ENCODE measurements at regions not wholly inside any gene's neighbourhood (a gene's known extent, or its start where the extent isn't known, plus 50 kb on each side); places are given as distances from the start of the nearest gene placed in this dataset.

DNA sequence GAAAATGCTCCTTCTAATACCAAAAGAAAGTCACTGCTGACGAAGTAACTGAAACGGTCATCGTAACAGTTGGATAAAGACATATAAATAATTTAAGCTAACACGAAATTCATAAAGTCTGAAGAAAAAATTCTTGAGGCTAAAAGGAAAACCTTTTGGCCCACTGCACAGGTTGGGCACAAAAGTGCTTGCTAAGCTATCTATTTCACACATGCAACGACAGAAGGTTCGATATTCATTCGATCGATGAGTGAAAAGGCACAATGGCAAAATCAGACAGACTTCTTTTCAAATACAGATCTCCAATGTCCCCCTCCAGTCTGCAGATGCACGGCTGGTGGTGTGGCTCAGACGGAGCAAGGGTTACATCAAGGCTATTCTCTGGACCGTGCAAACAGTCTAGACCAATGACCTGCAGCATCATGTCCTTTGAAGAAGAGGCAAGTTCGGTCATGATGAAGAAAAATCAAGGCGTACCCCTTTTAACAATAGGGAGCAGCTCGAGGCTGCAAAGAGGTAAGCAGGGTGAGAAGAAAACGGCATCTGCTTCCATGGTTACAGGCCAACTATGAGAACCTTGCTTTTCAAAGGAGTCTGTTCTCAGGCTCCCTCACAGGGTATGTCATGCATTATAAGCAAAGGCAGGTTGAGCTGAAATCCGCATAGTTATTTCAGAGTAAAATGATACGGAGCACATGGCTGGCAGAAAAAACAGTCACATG lies 579.6 kb downstream of the USP25 start:
- Mint-ChIP-seq H3K27ac (no peak overlapping the region), H3K4me3 (no peak overlapping the region), H3K27me3 (no peaks in the 10 kb centered on the region), H3K36me3 (no peaks in the 10 kb centered on the region), H3K9me3 (no peaks in the 10 kb centered on the region), H3K4me1 (peaks cover 0 to 1% (median 0%) of the 10 kb centered on the region in 3 donors)

DNA sequence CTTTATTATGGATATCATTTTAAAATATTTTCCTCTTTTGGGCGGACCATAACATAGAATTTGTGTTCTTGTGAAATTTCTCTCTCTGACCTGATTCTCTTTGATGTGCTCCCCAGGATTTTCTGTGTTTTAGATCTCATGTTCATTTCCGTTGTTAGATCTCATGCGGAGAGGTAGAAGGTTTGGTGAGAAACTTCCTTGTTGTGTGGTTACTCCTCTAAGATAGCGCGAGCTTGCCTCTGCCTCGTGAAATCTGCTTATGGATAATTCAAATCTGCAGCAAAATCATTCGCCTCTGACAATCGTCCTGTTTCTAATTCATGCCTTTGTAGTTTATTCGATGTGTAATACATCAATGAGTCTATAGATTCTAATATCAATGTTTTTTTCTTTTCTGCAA lies 580.4 kb downstream of the USP25 start:
- no peaks in the 10 kb centered on the region for H3K27me3 Mint-ChIP-seq
- H3K27ac Mint-ChIP-seq = no peak overlapping the region
- H3K4me1 Mint-ChIP-seq = peaks cover 0 to 1% (median 0%) of the 10 kb centered on the region in 3 donors
- H3K9me3 Mint-ChIP-seq = no peaks in the 10 kb centered on the region
- H3K36me3 Mint-ChIP-seq = no peaks in the 10 kb centered on the region
- H3K4me3 Mint-ChIP-seq = no peak overlapping the region

DNA sequence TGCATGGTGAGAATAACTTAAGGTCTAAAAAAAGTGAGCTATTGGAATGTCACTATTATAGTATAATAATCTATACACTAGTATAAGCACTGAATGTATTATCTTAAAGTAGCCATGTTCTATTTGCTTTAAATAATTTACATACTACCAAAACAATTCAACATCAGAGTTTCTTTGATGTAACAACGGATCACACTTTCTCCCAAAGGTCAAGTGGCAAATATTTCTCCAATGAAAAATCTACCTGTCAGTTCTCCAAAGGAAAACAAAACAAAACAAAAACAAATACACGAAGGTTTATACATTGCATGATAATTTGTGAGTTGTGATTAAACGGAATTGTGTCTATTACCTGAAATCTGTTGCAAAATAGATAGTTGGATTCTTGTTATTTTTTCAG lies 581.4 kb downstream of the USP25 start:
- no peaks in the 10 kb centered on the region for H3K4me1 Mint-ChIP-seq
- H3K36me3 Mint-ChIP-seq = no peaks in the 10 kb centered on the region
- H3K27me3 Mint-ChIP-seq = no peaks in the 10 kb centered on the region
- no peak overlapping the region for H3K4me3 Mint-ChIP-seq
- no peaks in the 10 kb centered on the region for H3K9me3 Mint-ChIP-seq
- no peak overlapping the region for H3K27ac Mint-ChIP-seq

DNA sequence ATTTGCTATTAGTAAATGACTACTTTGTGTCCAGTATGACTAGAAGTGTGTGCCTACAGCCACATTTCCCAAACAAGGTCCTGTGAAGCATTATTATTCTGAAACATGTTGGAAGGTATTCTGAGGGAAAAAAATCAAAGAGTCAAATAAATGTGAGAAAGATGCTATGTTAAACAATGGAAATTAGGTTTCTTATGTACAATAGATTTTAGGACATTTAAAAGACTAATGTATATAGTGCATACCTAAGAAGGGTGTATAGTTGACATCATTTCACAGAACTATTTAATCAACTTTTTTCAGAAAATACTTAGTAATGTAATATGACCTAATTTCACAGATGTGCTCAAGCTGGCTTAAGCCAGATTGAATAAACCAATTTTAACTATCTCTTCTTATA lies 582.5 kb downstream of the USP25 start:
- Mint-ChIP-seq H3K9me3 (no peaks in the 10 kb centered on the region), H3K36me3 (no peaks in the 10 kb centered on the region)

DNA sequence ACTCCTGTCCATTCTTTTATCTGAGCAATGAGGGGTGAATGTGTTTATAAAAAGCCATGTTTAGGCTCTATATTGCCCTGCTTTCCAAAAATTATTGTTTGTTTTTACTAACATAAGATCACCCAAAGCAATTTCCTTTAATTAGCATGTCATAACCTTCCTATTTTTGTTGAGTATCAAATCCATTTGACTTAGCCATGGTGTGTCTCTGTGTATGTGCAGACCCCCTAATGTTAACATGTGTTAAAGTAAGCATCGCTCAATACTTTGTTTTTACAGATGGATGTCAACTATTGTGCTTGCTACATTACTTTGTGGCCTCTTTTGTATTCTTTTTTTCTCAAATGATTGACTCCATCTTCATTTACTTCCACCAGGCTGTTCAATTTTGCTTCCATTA lies 585.4 kb downstream of the USP25 start:
- no peaks in the 10 kb centered on the region for H3K9me3 Mint-ChIP-seq
- no peak overlapping the region for H3K27ac Mint-ChIP-seq
- no peaks in the 10 kb centered on the region for H3K4me1 Mint-ChIP-seq
- H3K4me3 Mint-ChIP-seq = no peak overlapping the region
- H3K36me3 Mint-ChIP-seq = no peaks in the 10 kb centered on the region
- no peaks in the 10 kb centered on the region for H3K27me3 Mint-ChIP-seq

More for the DNA sequence above, 582.5 kb downstream of the USP25 start:
- Mint-ChIP-seq H3K4me3 (no peak overlapping the region), H3K4me1 (no peaks in the 10 kb centered on the region), H3K27me3 (no peaks in the 10 kb centered on the region), H3K27ac (no peak overlapping the region)

DNA sequence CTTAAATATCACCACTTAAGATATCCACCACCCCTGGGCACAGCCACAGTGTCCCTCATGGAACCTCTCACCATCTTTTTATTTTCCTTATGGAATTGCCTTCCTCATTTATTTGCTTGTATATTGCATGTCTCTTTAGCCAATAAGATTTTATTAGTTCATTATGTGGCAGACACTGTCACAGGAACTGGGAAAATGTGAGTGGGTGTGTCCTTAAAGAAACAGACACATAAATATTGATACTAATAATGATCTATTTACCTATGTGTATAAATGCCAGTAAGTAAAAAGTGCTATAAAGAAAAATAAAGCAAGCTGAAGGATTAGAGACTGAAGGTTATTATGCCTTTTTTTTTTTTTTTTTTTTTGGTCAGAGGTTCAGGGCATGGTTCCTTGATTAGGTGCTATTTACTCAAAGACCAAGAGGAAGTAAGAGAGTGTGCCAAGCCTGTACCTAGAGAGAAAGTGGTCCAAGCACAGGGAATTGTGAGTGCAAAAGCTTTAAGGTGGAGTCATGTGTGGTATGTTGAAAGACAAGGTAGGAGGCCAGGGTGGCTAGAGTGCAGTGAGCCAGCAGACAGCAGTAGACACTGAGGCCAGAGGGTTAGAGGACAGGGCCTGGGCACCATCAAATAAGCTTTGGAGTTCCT lies 589.0 kb downstream of the USP25 start:
- Mint-ChIP-seq H3K27ac (no peak overlapping the region), H3K4me1 (no peaks in the 10 kb centered on the region), H3K4me3 (no peak overlapping the region), H3K27me3 (no peaks in the 10 kb centered on the region), H3K36me3 (no peaks in the 10 kb centered on the region), H3K9me3 (no peaks in the 10 kb centered on the region)

DNA sequence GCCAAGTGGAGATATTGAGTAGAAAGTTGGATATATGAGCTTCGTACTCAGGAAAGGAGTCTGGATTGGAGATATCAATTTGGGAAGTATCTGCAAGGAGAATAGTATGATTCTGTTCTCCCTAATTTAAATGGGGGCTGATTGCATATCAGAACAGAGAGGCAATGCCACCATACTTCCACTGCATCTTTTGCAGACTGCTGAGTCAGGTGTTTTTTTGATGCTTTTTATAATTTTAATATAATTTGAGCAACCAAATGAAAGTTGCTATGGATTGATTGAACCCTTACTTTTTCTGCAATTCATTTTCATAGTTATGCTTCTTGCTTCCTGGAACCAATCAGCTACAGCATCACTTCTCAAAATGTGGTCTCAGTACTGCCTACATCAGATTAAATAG lies 590.3 kb downstream of the USP25 start:
- no peak overlapping the region for H3K27ac Mint-ChIP-seq
- H3K4me1 Mint-ChIP-seq = no peaks in the 10 kb centered on the region
- H3K9me3 Mint-ChIP-seq = no peaks in the 10 kb centered on the region
- H3K4me3 Mint-ChIP-seq = no peak overlapping the region
- no peaks in the 10 kb centered on the region for H3K36me3 Mint-ChIP-seq
- H3K27me3 Mint-ChIP-seq = no peaks in the 10 kb centered on the region

DNA sequence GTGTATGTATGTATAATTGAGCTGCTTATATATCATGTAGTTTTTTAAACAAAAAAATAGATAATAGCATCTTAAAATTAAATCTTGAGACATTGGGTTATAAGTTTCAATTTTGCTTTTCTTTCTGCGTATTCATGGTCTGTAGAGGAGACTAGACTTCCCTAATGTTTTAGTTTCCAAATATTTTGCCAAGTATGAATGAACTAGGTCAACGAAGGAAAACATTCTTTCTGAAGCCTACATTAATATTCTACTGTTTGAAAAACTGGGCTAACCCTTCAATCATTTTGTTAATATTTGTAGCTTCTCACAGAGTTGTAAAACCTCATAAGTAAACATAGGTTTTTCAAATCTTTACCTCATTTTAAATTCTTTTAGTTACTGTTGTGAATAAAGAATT lies 592.7 kb downstream of the USP25 start:
- Mint-ChIP-seq H3K36me3 (no peaks in the 10 kb centered on the region), H3K27ac (no peak overlapping the region), H3K27me3 (no peaks in the 10 kb centered on the region), H3K4me1 (no peaks in the 10 kb centered on the region), H3K9me3 (no peaks in the 10 kb centered on the region), H3K4me3 (no peak overlapping the region)

DNA sequence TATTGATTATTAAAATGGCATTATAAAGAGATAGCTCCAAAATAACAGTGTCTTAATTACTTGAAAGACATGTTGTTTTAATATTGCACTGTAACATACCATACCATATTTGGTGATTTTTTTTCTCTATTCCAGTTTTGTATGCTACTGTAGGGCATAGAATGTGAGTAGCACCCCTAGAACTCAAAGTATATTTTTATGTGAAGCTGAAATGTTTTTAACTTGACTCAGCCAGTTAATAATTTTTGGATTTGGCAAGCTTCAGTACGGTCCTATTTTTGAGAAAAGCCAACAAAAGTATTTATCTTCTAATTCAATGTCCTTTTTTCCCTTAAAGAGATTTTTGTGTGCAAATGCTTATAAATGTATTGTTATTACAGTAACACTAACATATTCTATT lies 593.8 kb downstream of the USP25 start:
- H3K9me3 Mint-ChIP-seq = no peaks in the 10 kb centered on the region
- no peaks in the 10 kb centered on the region for H3K36me3 Mint-ChIP-seq
- H3K27ac Mint-ChIP-seq = no peak overlapping the region
- no peaks in the 10 kb centered on the region for H3K4me1 Mint-ChIP-seq
- H3K4me3 Mint-ChIP-seq = no peak overlapping the region
- H3K27me3 Mint-ChIP-seq = no peaks in the 10 kb centered on the region

DNA sequence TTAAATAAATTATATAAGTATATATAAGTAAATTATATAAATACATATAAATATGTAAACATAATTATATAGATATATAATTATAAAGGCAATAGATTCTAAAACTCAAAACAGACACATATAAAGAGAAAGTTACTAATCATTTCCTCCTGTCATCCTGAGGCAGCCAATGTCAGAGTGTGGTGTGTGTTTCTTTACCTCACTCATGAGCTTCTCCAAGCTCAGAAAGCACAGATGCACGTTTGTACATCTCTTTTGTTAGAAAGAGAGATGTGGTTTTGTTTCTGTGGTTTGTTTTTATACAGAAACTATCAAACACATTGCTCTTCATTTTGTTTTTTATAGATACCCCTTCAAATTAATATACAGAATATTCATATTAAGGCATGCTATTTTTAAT lies 594.8 kb downstream of the USP25 start:
- Mint-ChIP-seq H3K27ac (no peak overlapping the region), H3K4me1 (no peaks in the 10 kb centered on the region), H3K36me3 (no peaks in the 10 kb centered on the region), H3K27me3 (no peaks in the 10 kb centered on the region), H3K4me3 (no peak overlapping the region), H3K9me3 (no peaks in the 10 kb centered on the region)

DNA sequence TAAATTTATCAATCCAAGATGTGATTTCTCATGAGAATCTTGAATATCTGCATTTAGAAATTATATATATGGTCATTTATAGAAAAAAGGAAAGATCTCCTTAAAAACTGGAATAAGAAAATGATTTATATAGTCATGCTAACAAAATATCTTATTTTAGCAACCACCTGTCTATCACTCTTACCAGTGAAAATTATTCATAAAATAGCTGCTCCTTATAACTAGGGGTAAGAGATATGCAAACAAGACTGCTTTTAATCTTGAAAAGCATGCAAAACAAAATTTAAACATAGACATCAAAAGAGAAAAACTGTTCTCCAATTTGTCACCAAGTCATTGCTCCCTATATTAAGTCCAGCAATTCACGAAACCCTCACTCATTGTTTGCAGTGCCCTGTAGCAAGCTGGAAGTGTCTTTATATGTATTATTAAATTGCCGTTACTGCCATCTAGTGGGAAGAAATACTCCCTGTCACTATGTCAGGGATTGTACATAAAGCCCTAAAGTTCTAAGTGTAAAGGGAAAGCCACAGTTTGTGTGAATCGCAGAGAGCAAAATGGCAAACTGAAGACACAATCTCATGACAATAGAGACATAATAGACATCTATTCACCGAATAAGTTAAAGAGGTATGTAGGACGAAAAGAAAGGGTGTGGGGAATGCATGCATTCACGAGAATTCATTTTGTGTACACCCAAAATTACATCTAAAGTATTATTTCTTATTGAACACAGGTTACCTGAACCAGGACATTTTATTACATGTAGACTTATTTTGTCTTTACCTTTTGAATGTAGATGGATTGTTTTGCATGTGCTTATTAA lies 600.5 kb downstream of the USP25 start:
- no peaks in the 10 kb centered on the region for H3K9me3 Mint-ChIP-seq
- H3K27me3 Mint-ChIP-seq = no peaks in the 10 kb centered on the region
- H3K27ac Mint-ChIP-seq = no peak overlapping the region
- peaks cover 0 to 2% (median 0%) of the 10 kb centered on the region in 3 donors for H3K4me1 Mint-ChIP-seq
- H3K4me3 Mint-ChIP-seq = no peak overlapping the region
- H3K36me3 Mint-ChIP-seq = no peaks in the 10 kb centered on the region

DNA sequence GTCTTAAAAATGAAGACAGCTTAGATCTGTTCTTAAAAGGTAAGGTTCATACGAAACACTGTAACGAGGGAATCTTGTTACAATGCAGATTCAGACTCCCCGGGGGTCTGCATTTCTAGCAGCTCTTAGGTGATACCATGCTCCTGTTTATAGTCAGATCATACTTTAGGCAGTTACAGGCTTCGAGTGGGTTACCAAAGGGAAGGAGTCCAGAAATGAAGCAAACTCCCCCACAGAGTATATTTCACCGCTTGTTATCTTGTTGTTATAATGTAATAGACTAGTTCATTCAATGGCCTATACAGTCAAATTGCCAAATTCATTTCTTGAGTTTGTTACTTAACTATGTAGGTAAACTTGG lies 601.1 kb downstream of the USP25 start:
- Mint-ChIP-seq H3K4me3 (no peak overlapping the region), H3K4me1 (peaks cover 0 to 2% (median 0%) of the 10 kb centered on the region in 3 donors), H3K36me3 (no peaks in the 10 kb centered on the region), H3K27me3 (no peaks in the 10 kb centered on the region), H3K9me3 (no peaks in the 10 kb centered on the region), H3K27ac (no peak overlapping the region)

DNA sequence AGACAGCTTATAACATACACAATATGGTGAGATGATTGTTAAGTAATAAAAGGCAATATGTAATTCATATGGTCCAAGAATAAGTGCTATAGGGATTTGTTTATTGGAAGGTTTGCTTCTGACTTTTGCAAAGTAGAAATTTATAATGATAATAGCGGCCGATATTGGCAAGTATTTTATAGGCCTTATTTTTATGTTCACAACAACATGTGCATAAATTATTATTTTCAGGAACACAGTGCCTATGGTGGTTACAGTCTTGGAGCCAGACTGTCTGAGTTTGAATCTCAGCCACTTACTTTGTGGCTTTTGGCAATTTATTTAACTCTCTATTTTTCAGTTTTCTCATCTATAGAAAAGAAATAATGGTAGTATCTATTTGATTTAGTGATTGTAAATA lies 607.5 kb downstream of the USP25 start:
- Mint-ChIP-seq H3K9me3 (no peaks in the 10 kb centered on the region), H3K27me3 (no peaks in the 10 kb centered on the region), H3K4me3 (no peak overlapping the region), H3K36me3 (no peaks in the 10 kb centered on the region), H3K27ac (no peak overlapping the region), H3K4me1 (no peaks in the 10 kb centered on the region)

DNA sequence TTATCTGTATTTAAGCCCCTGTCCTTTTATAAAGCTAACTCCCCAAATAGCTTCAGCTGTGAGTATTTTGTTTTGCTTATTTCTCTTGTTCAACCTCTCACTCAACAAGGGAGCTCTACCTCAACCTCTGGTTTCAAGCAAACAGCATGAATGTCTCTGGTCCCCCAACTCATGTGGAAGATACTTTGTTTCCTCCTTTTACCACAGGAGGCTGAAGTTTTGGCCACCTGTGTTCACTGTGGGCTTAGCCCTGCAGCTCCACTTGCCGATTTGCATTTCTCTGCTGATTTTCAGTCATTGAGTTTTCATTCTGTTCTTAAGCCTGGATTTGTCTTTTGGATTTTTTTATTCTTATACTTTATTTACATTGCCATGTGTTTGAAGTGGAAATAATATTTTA lies 613.1 kb downstream of the USP25 start:
- Mint-ChIP-seq H3K9me3 (no peaks in the 10 kb centered on the region), H3K27ac (no peak overlapping the region), H3K4me3 (no peak overlapping the region), H3K27me3 (no peaks in the 10 kb centered on the region), H3K4me1 (no peaks in the 10 kb centered on the region), H3K36me3 (no peaks in the 10 kb centered on the region)

DNA sequence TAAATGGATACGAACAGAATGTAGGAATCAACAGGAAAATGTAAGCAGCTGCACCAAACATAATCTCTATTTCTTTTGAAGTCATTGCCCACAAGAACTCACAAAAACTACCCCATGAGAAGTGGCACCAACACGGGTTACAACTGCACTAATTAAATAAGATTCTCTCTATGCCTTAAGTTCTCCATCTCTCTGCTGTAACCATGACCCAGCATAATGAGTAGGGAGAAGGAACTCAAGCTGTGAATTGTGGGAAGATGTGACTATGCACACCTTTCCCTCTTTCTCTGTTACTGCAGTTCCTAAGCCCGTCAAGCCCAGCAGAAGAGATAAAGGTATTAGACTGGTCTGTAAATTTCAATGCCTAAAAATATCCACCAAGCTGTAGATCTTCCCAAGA lies 614.0 kb downstream of the USP25 start:
- no peak overlapping the region for H3K4me3 Mint-ChIP-seq
- no peak overlapping the region for H3K27ac Mint-ChIP-seq
- H3K27me3 Mint-ChIP-seq = no peaks in the 10 kb centered on the region
- H3K4me1 Mint-ChIP-seq = no peaks in the 10 kb centered on the region
- no peaks in the 10 kb centered on the region for H3K9me3 Mint-ChIP-seq
- no peaks in the 10 kb centered on the region for H3K36me3 Mint-ChIP-seq

DNA sequence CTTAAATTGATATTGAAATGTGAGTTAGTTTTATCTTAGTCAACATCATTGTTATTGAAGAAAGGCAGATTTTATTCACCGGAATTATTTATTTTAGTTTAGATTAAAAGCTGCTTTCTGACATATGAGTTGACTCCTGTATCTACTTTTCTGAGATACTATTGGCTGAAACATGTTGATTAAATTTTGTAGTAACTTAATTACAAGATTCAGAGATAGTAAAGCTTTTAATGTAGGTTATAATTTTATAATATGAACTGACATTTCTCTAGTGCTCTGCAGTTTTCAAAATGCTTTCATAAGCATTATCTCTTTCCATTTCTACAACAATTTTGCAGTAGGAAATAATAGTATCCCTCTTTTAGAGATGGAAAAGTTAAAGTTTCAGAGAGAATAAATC lies 616.0 kb downstream of the USP25 start:
- H3K4me1 Mint-ChIP-seq = no peaks in the 10 kb centered on the region
- no peaks in the 10 kb centered on the region for H3K27me3 Mint-ChIP-seq
- H3K9me3 Mint-ChIP-seq = no peaks in the 10 kb centered on the region
- no peaks in the 10 kb centered on the region for H3K36me3 Mint-ChIP-seq
- no peak overlapping the region for H3K27ac Mint-ChIP-seq
- no peak overlapping the region for H3K4me3 Mint-ChIP-seq
